Activated T-helper 2 cell treated with anti-CD3 and anti-CD28 coated beads, Interferon-gamma antibody, Interleukin-2, Interleukin-4, amounts not matched to agents 10 μg/mL and 5 μg/mL and 100 μg/mL, durations not matched to agents 14 hours and 24 hours and 36 hours (primary cell): ENCODE measurements at regions not wholly inside any gene's neighbourhood (a gene's known extent, or its start where the extent isn't known, plus 50 kb on each side); places are given as distances from the start of the nearest gene placed in this dataset.
"Not testable (repeated sequence)": the region's sequence is repeated elsewhere in the genome, so short reads cannot be mapped to it uniquely, and the experiment has no call there.

Source experiments
- DNase-seq: peaks from one replicate; pipeline ENCODE4 v3.0.0; 2021; ENCODE audit warnings: low spot score
- H3K27ac Mint-ChIP-seq: one replicate; pipeline ENCODE4 v1.8.0; 2021; ENCODE audit warnings: mixed read lengths
- H3K27me3 Mint-ChIP-seq: one replicate; pipeline ENCODE4 v1.8.0; 2021; ENCODE audit warnings: low read depth, mixed read lengths
- H3K36me3 Mint-ChIP-seq: one replicate; pipeline ENCODE4 v1.8.0; 2021; ENCODE audit warnings: low read depth, mixed read lengths
- H3K4me1 Mint-ChIP-seq: one replicate; pipeline ENCODE4 v1.8.0; 2021; ENCODE audit warnings: low read depth, mixed read lengths
- H3K4me3 Mint-ChIP-seq: one replicate; pipeline ENCODE4 v1.8.0; 2021; ENCODE audit warnings: low read depth, mild to moderate bottlenecking, moderate library complexity, mixed read lengths
- H3K9me3 Mint-ChIP-seq: one replicate; pipeline ENCODE4 v1.8.0; 2021; ENCODE audit warnings: mixed read lengths
- intact Hi-C: fragments of 100-400 bp; cut with micrococcal nuclease; formaldehyde crosslinking; loops from one replicate; pipeline ENCODE4 v1.15.1; 2023

- no peak overlapping the region for H3K27ac Mint-ChIP-seq
- intact Hi-C loops = no loop called here
- no peak overlapping the region for H3K4me3 Mint-ChIP-seq
- no peaks in the 10 kb centered on the region for H3K9me3 Mint-ChIP-seq
- H3K4me1 Mint-ChIP-seq = no peaks in the 10 kb centered on the region
- DNase-seq = no peak
- H3K36me3 Mint-ChIP-seq = no peaks in the 10 kb centered on the region
- no peaks in the 10 kb centered on the region for H3K27me3 Mint-ChIP-seq
Measured at GRCh38 chr6:112401083-112401482, 54.0 kb downstream of the RFPL4B start.

- intact Hi-C loops = no loop called here
- no peaks in the 10 kb centered on the region for H3K36me3 Mint-ChIP-seq
Measured at GRCh38 chr6:112407101-112407590, 60.0 kb downstream of the RFPL4B start.

GRCh38 chr6:112408522-112408921 lies 61.4 kb downstream of the RFPL4B start:
- Mint-ChIP-seq H3K9me3 (no peaks in the 10 kb centered on the region), H3K4me1 (no peaks in the 10 kb centered on the region), H3K27me3 (no peaks in the 10 kb centered on the region), H3K4me3 (no peak overlapping the region), H3K36me3 (no peaks in the 10 kb centered on the region), H3K27ac (no peak overlapping the region)
- no peak for DNase-seq
- intact Hi-C loops = no loop called here

More at GRCh38 chr6:112407101-112407590, 60.0 kb downstream of the RFPL4B start:
- Mint-ChIP-seq H3K27ac (no peak overlapping the region), H3K9me3 (no peaks in the 10 kb centered on the region), H3K27me3 (no peaks in the 10 kb centered on the region), H3K4me3 (no peak overlapping the region), H3K4me1 (no peaks in the 10 kb centered on the region)
- no peak for DNase-seq

- no peaks in the 10 kb centered on the region for H3K36me3 Mint-ChIP-seq
- no peaks in the 10 kb centered on the region for H3K9me3 Mint-ChIP-seq
- H3K4me3 Mint-ChIP-seq = no peak overlapping the region
- H3K27ac Mint-ChIP-seq = no peak overlapping the region
- intact Hi-C loops = no loop called here
- peaks cover 2% of the 10 kb centered on the region for H3K27me3 Mint-ChIP-seq
- no peak for DNase-seq
- H3K4me1 Mint-ChIP-seq = no peaks in the 10 kb centered on the region
Measured at GRCh38 chr6:112409311-112409710, 62.2 kb downstream of the RFPL4B start.

GRCh38 chr6:112413780-112414179 lies 66.7 kb downstream of the RFPL4B start:
- peaks cover 2% of the 10 kb centered on the region for H3K27me3 Mint-ChIP-seq
- H3K36me3 Mint-ChIP-seq = no peaks in the 10 kb centered on the region
- no peaks in the 10 kb centered on the region for H3K4me1 Mint-ChIP-seq
- intact Hi-C loops = no loop called here
- H3K9me3 Mint-ChIP-seq = no peaks in the 10 kb centered on the region
- DNase-seq = no peak
- no peak overlapping the region for H3K27ac Mint-ChIP-seq
- no peak overlapping the region for H3K4me3 Mint-ChIP-seq

GRCh38 chr6:112415366-112415765 lies 68.2 kb downstream of the RFPL4B start:
- Mint-ChIP-seq H3K9me3 (no peaks in the 10 kb centered on the region), H3K4me3 (no peak overlapping the region), H3K27me3 (peaks cover 2% of the 10 kb centered on the region), H3K27ac (no peak overlapping the region), H3K36me3 (no peaks in the 10 kb centered on the region), H3K4me1 (no peaks in the 10 kb centered on the region)
- intact Hi-C loops = no loop called here
- no peak for DNase-seq

- Mint-ChIP-seq H3K9me3 (no peaks in the 10 kb centered on the region), H3K4me3 (no peak overlapping the region), H3K27ac (no peak overlapping the region), H3K27me3 (peaks cover 2% of the 10 kb centered on the region), H3K4me1 (no peaks in the 10 kb centered on the region), H3K36me3 (no peaks in the 10 kb centered on the region)
- DNase-seq = no peak
- intact Hi-C loops = no loop called here
Measured at GRCh38 chr6:112416866-112417265, 69.7 kb downstream of the RFPL4B start.

- DNase-seq, H3K9me3 Mint-ChIP-seq, H3K4me1 Mint-ChIP-seq, H3K4me3 Mint-ChIP-seq, H3K27ac Mint-ChIP-seq, H3K36me3 Mint-ChIP-seq, H3K27me3 Mint-ChIP-seq, intact Hi-C loops: not testable (repeated sequence)
Measured at GRCh38 chr6:112427011-112427410, 79.9 kb downstream of the RFPL4B start.

- no peaks in the 10 kb centered on the region for H3K4me1 Mint-ChIP-seq
- no peak overlapping the region for H3K27ac Mint-ChIP-seq
- intact Hi-C loops = no loop called here
- no peaks in the 10 kb centered on the region for H3K36me3 Mint-ChIP-seq
- no peaks in the 10 kb centered on the region for H3K9me3 Mint-ChIP-seq
- H3K27me3 Mint-ChIP-seq = no peaks in the 10 kb centered on the region
- no peak overlapping the region for H3K4me3 Mint-ChIP-seq
- DNase-seq = no peak
Measured at GRCh38 chr6:112427499-112427898, 80.4 kb downstream of the RFPL4B start.

- no peak overlapping the region for H3K27ac Mint-ChIP-seq
- intact Hi-C loops = no loop called here
- no peaks in the 10 kb centered on the region for H3K9me3 Mint-ChIP-seq
- H3K27me3 Mint-ChIP-seq = no peaks in the 10 kb centered on the region
- H3K36me3 Mint-ChIP-seq = no peaks in the 10 kb centered on the region
- H3K4me1 Mint-ChIP-seq = no peaks in the 10 kb centered on the region
- DNase-seq = no peak
- H3K4me3 Mint-ChIP-seq = no peak overlapping the region
Measured at GRCh38 chr6:112428477-112428876, 81.3 kb downstream of the RFPL4B start.

- H3K9me3 Mint-ChIP-seq = no peaks in the 10 kb centered on the region
- no peak overlapping the region for H3K4me3 Mint-ChIP-seq
- intact Hi-C loops = no loop called here
- DNase-seq = no peak
- H3K27me3 Mint-ChIP-seq = no peaks in the 10 kb centered on the region
- H3K36me3 Mint-ChIP-seq = no peaks in the 10 kb centered on the region
- no peak overlapping the region for H3K27ac Mint-ChIP-seq
- no peaks in the 10 kb centered on the region for H3K4me1 Mint-ChIP-seq
Measured at GRCh38 chr6:112429226-112429625, 82.1 kb downstream of the RFPL4B start.

- no peak for DNase-seq
- intact Hi-C loops = no loop called here
- Mint-ChIP-seq H3K27me3 (no peaks in the 10 kb centered on the region), H3K4me3 (no peak overlapping the region), H3K27ac (no peak overlapping the region), H3K9me3 (no peaks in the 10 kb centered on the region), H3K4me1 (no peaks in the 10 kb centered on the region), H3K36me3 (no peaks in the 10 kb centered on the region)
Measured at GRCh38 chr6:112431803-112432202, 84.7 kb downstream of the RFPL4B start.

- Mint-ChIP-seq H3K4me3 (no peak overlapping the region), H3K27me3 (no peaks in the 10 kb centered on the region), H3K27ac (no peak overlapping the region), H3K36me3 (no peaks in the 10 kb centered on the region), H3K4me1 (no peaks in the 10 kb centered on the region), H3K9me3 (no peaks in the 10 kb centered on the region)
- DNase-seq = no peak
- intact Hi-C loops = no loop called here
Measured at GRCh38 chr6:112432853-112433252, 85.7 kb downstream of the RFPL4B start.

- H3K4me3 Mint-ChIP-seq = no peak overlapping the region
- no peaks in the 10 kb centered on the region for H3K4me1 Mint-ChIP-seq
- no peak overlapping the region for H3K27ac Mint-ChIP-seq
- DNase-seq = no peak
- intact Hi-C loops = no loop called here
- no peaks in the 10 kb centered on the region for H3K36me3 Mint-ChIP-seq
- no peaks in the 10 kb centered on the region for H3K27me3 Mint-ChIP-seq
- H3K9me3 Mint-ChIP-seq = no peaks in the 10 kb centered on the region
Measured at GRCh38 chr6:112433457-112433856, 86.3 kb downstream of the RFPL4B start.
